HG02943 (cell line): ENCODE measurements at regions not wholly inside any gene's neighbourhood (a gene's known extent, or its start where the extent isn't known, plus 50 kb on each side); places are given as distances from the start of the nearest gene placed in this dataset.
"Not testable (repeated sequence)": the region's sequence is repeated elsewhere in the genome, so short reads cannot be mapped to it uniquely, and the experiment has no call there.

ENCODE experiments used
- ATAC-seq: cut with Tn5 transposase; IDR thresholded peaks from one replicate; pipeline ENCODE4 v1.9.1; 2021; ENCODE audit warnings: mild to moderate bottlenecking, low read depth, moderate library complexity; ENCODE audit not compliant: unreplicated experiment

DNA sequence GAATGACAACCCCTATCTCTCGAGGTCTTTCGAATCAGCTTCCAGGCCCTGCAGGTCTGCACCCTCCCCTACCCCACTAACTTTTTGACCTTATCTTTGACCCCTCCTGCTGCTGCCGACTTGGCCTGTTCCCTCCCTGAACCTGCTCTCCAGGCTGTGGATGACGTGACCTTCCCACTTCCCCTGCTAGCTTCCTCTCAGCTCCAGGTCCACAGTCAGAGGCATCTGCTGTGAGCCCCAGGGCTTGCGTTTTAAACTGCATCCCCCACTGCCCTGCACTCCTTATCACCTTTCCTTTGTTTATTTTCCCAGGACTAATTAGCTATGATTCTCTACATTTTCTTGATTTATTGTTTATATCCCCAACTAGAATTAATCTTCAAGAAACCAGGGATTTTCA, 71.2 kb upstream of the ALKAL2 start:
- ATAC-seq, result no peak

DNA sequence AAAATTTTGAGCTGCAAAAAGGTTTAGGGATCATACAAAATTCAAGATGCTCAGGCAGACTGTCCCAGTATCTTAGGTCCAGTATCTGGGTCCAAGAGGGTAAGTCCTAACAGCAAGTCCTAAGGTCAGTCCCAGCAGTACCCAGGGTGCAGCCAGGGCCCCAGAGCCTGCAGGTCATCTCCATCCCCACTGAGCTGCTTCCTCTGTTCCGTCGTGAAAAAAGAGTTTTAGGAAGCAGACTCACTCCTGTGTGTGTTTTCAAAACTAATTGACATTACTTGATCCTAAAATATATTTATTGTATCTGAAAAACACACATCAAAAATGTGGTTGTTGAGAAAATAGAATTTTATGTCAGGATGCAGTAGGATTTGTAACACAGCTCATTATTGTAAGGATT, 69.9 kb upstream of the ALKAL2 start:
- no peak for ATAC-seq

DNA sequence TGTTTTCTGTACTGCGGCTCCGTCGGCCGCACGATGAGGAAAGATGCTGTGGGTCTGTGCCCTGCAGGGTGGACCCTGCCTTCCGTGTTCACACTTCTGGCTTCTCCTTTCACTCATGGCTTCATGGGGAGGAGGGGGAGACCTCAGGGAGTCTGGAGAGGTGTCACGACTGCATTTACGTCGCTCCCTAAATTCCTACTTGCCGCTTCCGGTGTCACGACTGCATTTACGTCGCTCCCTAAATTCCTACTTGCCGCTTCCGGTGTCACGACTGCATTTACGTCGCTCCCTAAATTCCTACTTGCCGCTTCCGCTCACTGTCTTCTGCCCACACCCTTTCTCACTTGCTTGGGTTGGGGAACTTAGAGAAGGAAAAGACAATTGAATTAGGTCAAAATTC, 68.4 kb upstream of the ALKAL2 start:
- ATAC-seq, result not testable (repeated sequence)

DNA sequence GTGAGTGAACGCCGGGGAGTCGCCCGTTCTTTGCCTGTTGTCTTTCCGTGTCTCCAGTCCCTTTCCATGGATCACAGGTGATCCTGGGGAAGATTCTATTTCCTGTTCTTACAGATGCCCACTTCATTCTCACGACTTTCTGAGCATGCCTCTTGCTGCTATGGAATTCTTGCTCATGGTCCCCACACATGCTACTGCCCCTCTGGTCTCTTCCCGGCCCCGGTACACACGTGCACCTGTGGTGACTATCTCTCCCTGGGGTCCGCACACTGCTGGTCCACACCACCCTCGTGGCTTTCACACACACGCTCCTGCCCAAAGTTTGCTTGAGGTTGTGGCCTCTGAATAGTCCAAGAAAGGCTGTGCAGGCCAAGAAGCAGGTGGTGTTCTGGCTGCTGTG, 67.9 kb upstream of the ALKAL2 start:
- no peak for ATAC-seq

DNA sequence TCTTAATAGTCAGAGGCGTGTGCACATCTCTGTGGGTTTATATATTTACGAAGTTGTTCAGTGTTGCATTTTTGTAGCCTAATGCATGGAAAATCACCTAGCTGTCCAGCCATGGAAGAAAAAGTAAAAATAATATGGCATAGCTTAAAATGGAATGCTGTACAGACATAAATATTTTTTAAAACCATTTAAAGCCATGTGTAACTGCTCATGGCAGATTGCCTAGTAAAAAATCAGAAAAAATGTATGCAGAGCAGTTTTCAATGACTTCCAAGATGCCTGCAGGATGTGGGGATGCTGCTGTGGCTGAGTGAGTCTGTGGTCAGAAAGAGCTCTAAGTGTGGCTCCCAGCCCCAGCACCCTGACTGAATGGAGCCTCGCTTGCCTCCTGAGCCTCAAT, 64.8 kb upstream of the ALKAL2 start:
- no peak for ATAC-seq

DNA sequence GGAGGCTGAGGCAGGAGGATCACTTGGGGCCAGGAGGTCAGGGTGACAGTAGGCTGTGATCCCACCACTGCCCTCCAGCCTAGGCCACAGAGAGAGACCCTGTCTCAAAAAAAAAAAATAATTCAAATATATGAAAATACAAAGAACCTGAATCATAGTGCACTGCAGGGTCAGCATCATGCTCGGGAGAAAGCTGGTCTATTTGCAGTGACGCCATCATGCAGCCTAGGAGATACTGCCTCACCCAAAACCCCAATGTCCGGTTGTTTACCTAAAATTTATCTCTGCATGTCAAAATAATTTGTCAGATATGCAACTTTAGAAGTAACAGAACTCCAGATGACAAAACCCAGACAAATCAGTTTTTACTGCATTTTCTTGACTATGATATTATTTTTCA, 61.5 kb upstream of the ALKAL2 start:
- ATAC-seq, result no peak

DNA sequence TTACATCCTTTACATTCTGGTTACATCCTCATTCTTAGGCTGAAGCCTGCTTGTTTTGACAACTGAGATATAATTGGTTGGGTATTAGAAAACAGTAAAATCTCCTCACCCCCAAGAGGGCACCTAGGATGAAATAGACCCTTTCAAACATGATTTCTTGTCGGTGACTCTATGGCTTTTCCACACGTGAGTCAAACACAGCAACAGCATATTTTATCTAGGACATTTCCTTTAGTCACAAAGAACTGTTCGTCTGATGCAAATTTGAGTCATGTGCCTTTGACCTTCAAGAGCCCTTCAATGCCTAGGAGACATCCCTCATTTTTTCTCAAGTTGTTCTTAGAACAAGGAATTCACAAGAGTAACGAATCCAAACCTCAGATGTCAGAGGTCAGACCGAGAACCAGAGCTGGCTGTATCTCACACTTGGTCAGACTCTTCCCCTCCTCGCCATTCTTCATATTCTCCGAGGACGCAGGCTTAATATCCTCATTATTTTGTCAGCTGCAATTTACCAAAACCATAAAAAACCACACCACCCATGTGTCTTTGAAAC, 60.5 kb upstream of the ALKAL2 start:
- ATAC-seq, result no peak

DNA sequence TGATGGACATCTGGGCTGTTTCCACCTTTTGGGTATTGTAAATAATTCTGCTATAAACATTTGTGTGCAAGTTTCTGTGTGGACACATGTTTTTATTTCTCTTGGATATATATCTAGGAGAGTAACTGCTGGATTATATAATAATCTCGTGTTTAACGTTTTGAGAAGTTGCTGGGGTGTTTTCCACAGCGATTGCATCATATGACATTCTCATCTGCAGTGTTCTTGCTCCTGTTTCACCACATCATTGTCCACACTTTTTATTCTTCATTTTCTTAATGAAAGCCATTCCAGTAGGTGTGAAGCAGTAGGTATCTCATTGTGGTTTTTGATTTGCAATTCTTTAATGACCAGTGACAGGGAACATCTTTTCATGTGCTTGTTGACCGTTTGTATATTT, 56.9 kb upstream of the ALKAL2 start:
- no peak for ATAC-seq

DNA sequence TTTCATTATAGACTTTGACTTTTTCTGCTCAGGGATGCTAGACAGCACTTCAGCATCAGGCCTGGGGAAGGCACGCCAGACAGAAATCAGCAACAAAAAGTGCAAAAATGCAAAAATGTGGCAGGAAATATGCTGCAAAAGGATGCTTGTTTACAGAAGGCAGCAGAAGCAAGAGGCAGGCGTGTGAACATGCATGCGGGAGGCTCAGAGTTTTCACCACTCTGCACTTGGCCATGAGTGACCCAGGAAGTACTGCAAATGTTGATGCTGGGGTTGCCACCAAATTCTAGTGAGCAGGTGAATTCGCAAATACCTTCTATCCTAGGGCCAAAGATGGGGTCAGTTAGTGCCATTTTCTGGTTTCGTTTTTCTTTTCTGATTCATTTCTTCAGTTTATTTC, 55.5 kb upstream of the ALKAL2 start:
- no peak for ATAC-seq

DNA sequence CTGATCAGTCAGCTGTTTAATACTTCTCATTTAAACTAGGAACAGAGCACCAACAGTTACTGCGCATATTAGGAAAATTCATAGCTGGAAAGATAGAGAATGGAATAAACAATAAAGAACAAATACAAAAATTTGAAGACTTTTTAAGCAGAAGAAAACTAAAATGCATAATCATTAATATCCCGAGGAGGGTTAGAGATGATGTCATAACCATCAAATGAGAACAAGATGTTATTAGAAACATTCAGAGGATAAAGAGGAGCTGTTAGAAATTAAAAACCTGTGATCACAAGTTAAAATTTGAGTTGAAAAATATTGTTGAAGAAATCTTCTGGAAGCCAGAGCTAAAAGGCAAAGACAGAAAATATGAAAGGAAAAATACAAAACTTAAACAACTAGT, 54.0 kb upstream of the ALKAL2 start:
- no peak for ATAC-seq

DNA sequence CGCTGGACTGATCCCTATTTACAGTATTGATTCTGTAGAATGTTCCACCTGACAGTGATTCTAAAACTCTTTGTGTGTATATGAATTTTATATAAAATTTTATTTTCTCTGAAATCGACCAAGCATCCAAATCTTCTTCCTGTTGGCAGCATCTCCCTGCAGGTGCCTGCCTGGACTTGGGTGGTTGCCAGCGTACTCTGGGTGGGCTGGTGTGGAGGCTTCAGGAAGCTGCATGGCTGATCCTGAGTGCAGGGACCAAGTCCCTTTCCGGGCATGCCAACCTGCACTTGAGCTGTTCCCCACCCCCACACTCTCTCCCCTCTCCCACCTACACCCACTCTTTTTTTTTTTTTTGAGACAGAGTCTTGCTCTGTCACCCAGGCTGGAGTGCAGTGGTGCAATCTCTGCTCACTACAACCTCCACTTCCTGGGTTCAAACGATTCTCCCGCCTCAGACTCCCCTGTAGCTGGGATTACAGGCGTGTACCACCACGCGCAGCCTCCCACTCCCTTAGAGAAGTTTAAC, 53.2 kb upstream of the ALKAL2 start:
- no peak for ATAC-seq
